WTC11 (cell line): ENCODE measurements at regions not wholly inside any gene's neighbourhood (a gene's known extent, or its start where the extent isn't known, plus 50 kb on each side); places are given as distances from the start of the nearest gene placed in this dataset.

Source experiments
- ATAC-seq: fragments of 200-7000 bp; cut with Tn5 transposase; 2 replicates; pipeline ENCODE4 v1.10.0; 2021; ENCODE audit warnings: mild to moderate bottlenecking, moderate library complexity
- CTCF ChIA-PET: fragments of 300-600 bp; sonication (Branson Sonifier 250); formaldehyde crosslinking; loops from one replicate; lab custom pipeline; 2021; ENCODE audit warnings: antibody characterized with exemption; lab: Charles Lee
- POLR2A ChIA-PET: fragments of 350-600 bp; sonication (Branson Sonifier 250); formaldehyde crosslinking; loops from one replicate; lab custom pipeline; 2021; ENCODE audit warnings: antibody characterized with exemption; lab: Charles Lee
- DNase-seq: peaks from one replicate; pipeline ENCODE4 v3.0.0; 2021; ENCODE audit warnings: low spot score
- H3K27ac Mint-ChIP-seq: 2 replicates; pipeline ENCODE4 v1.8.0; 2021; ENCODE audit warnings: mixed read lengths
- H3K27me3 Mint-ChIP-seq: 2 replicates; pipeline ENCODE4 v1.8.0; 2021; ENCODE audit warnings: low read depth, mild to moderate bottlenecking, moderate library complexity, mixed read lengths
- H3K36me3 Mint-ChIP-seq: 2 replicates; pipeline ENCODE4 v1.8.0; 2021; ENCODE audit warnings: mixed read lengths
- H3K4me1 Mint-ChIP-seq: 2 replicates; pipeline ENCODE4 v1.8.0; 2022; ENCODE audit warnings: mixed read lengths
- H3K4me3 Mint-ChIP-seq: 2 replicates; pipeline ENCODE4 v1.8.0; 2021; ENCODE audit warnings: mild to moderate bottlenecking, moderate library complexity, mixed read lengths
- H3K9me3 Mint-ChIP-seq: 2 replicates; pipeline ENCODE4 v1.8.0; 2021; ENCODE audit warnings: mixed read lengths
- CBFB ChIP-seq: sonication (generic); formaldehyde crosslinking; IDR thresholded peaks from 2 replicates; pipeline ENCODE4 v1.8.1; 2022; ENCODE audit warnings: mild to moderate bottlenecking, low read depth, missing genetic modification reagents
- ELF4 ChIP-seq: sonication (generic); formaldehyde crosslinking; IDR thresholded peaks from 2 replicates; pipeline ENCODE4 v1.8.1; 2022; ENCODE audit warnings: low read depth, mild to moderate bottlenecking, moderate library complexity, missing genetic modification reagents
- ETV6 ChIP-seq: sonication (generic); formaldehyde crosslinking; IDR thresholded peaks from 2 replicates; pipeline ENCODE4 v1.8.1; 2022; ENCODE audit warnings: mild to moderate bottlenecking, missing genetic modification reagents
- GTF2I ChIP-seq: fragments of 250-450 bp; sonication (Bioruptor Pico); conservative IDR thresholded peaks from 2 replicates; pipeline ENCODE4 v1.4.0; 2021; ENCODE audit warnings: mild to moderate bottlenecking
- TCF7 ChIP-seq: sonication (generic); formaldehyde crosslinking; IDR thresholded peaks from 2 replicates; pipeline ENCODE4 v1.8.0; 2022; ENCODE audit warnings: mild to moderate bottlenecking, low read depth, missing genetic modification reagents, moderate library complexity
- ZBTB21 ChIP-seq: sonication (generic); formaldehyde crosslinking; IDR thresholded peaks from 2 replicates; pipeline ENCODE4 v1.8.1; 2023; ENCODE audit warnings: mild to moderate bottlenecking, missing genetic modification reagents, borderline replicate concordance
- ZNF138 ChIP-seq: sonication (generic); formaldehyde crosslinking; conservative IDR thresholded peaks from 2 replicates; pipeline ENCODE4 v1.8.1; 2022; ENCODE audit warnings: mild to moderate bottlenecking, moderate library complexity, missing genetic modification reagents
- ZNF396 ChIP-seq: fragments of 250-450 bp; sonication (Bioruptor Pico); IDR thresholded peaks from 2 replicates; pipeline ENCODE4 v1.8.0; 2021; ENCODE audit warnings: mild to moderate bottlenecking, moderate library complexity, borderline replicate concordance
- TF ChIP-seq, protein P1 (sequence below): fragments of 200-600 bp; IDR thresholded peaks from 2 replicates; pipeline ENCODE4 v1.8.0; 2022; ENCODE audit warnings: antibody characterized with exemption
- TF ChIP-seq, protein P2 (sequence below): sonication (generic); formaldehyde crosslinking; IDR thresholded peaks from 2 replicates; pipeline ENCODE4 v1.8.0; 2022; ENCODE audit warnings: mild to moderate bottlenecking, missing genetic modification reagents
- TF ChIP-seq, protein P3 (sequence below): fragments of 250-450 bp; sonication (Bioruptor Pico); IDR thresholded peaks from 2 replicates; pipeline ENCODE4 v1.9.0; 2021; ENCODE audit warnings: mild to moderate bottlenecking, borderline replicate concordance
- TF ChIP-seq, protein P4 (sequence below): sonication (generic); formaldehyde crosslinking; conservative IDR thresholded peaks from 2 replicates; pipeline ENCODE4 v1.8.1; 2022; ENCODE audit warnings: mild to moderate bottlenecking, missing genetic modification reagents
- TF ChIP-seq, protein P5 (sequence below): sonication (generic); formaldehyde crosslinking; IDR thresholded peaks from 2 replicates; pipeline ENCODE4 v1.8.1; 2023; ENCODE audit warnings: mild to moderate bottlenecking, missing genetic modification reagents
- TF ChIP-seq, protein P6 (sequence below): sonication (generic); formaldehyde crosslinking; IDR thresholded peaks from 2 replicates; pipeline ENCODE4 v1.8.1; 2022; ENCODE audit warnings: mild to moderate bottlenecking, moderate library complexity, missing genetic modification reagents

DNA sequence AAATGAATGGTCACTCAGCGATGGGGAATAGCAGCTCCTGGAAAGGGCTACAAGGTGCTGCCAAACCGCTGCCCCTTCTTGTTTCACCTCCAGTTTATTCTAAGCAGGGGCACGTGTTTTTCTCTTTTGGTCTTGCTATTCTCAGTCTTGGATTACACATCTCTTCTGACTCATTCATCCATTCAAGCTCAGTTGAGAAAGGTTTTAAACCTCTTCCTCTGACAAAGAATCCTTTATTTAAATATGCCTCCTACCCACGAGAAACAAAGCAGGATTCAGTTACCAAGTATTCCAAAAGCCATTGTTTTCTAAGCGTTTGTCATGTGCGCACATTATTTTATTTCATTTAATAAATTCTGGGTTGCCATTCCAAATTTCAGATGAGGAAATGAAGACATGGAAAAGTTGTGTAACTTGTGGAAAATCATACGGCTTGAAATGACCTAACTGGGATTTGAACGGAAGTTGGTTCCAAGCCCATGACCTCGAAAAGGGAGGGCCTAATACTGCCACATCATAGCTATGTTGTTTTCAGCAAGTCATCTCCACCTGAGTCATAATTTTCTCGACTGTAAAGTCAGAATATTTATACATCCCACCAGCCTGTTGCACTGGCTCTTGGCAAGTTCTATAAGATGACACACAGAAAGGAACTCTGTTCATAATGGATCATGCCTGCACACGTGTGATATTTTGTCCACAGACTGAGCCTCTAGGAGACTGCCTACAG lies 292.0 kb upstream of the SLCO3A1 start:
- DNase-seq, result no peak
- CTCF ChIA-PET, result no interaction called here
- no peak for TF ChIP-seq GTF2I (CRISPR knock-in tag)
- TF ChIP-seq, protein P1, sequence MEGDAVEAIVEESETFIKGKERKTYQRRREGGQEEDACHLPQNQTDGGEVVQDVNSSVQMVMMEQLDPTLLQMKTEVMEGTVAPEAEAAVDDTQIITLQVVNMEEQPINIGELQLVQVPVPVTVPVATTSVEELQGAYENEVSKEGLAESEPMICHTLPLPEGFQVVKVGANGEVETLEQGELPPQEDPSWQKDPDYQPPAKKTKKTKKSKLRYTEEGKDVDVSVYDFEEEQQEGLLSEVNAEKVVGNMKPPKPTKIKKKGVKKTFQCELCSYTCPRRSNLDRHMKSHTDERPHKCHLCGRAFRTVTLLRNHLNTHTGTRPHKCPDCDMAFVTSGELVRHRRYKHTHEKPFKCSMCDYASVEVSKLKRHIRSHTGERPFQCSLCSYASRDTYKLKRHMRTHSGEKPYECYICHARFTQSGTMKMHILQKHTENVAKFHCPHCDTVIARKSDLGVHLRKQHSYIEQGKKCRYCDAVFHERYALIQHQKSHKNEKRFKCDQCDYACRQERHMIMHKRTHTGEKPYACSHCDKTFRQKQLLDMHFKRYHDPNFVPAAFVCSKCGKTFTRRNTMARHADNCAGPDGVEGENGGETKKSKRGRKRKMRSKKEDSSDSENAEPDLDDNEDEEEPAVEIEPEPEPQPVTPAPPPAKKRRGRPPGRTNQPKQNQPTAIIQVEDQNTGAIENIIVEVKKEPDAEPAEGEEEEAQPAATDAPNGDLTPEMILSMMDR, result no peak
- TF ChIP-seq, protein P2, sequence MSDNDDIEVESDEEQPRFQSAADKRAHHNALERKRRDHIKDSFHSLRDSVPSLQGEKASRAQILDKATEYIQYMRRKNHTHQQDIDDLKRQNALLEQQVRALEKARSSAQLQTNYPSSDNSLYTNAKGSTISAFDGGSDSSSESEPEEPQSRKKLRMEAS (CRISPR knock-in tag), result no peak
- TF ChIP-seq ELF4 (CRISPR knock-in tag), result no peak
- TF ChIP-seq, protein P3, sequence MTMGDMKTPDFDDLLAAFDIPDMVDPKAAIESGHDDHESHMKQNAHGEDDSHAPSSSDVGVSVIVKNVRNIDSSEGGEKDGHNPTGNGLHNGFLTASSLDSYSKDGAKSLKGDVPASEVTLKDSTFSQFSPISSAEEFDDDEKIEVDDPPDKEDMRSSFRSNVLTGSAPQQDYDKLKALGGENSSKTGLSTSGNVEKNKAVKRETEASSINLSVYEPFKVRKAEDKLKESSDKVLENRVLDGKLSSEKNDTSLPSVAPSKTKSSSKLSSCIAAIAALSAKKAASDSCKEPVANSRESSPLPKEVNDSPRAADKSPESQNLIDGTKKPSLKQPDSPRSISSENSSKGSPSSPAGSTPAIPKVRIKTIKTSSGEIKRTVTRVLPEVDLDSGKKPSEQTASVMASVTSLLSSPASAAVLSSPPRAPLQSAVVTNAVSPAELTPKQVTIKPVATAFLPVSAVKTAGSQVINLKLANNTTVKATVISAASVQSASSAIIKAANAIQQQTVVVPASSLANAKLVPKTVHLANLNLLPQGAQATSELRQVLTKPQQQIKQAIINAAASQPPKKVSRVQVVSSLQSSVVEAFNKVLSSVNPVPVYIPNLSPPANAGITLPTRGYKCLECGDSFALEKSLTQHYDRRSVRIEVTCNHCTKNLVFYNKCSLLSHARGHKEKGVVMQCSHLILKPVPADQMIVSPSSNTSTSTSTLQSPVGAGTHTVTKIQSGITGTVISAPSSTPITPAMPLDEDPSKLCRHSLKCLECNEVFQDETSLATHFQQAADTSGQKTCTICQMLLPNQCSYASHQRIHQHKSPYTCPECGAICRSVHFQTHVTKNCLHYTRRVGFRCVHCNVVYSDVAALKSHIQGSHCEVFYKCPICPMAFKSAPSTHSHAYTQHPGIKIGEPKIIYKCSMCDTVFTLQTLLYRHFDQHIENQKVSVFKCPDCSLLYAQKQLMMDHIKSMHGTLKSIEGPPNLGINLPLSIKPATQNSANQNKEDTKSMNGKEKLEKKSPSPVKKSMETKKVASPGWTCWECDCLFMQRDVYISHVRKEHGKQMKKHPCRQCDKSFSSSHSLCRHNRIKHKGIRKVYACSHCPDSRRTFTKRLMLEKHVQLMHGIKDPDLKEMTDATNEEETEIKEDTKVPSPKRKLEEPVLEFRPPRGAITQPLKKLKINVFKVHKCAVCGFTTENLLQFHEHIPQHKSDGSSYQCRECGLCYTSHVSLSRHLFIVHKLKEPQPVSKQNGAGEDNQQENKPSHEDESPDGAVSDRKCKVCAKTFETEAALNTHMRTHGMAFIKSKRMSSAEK (CRISPR knock-in tag), result no peak
- no peak for TF ChIP-seq TCF7 (CRISPR knock-in tag)
- no peak for TF ChIP-seq ZNF138 (CRISPR knock-in tag)
- TF ChIP-seq ETV6 (CRISPR knock-in tag), result no peak
- POLR2A ChIA-PET, result no interaction called here
- Mint-ChIP-seq H3K4me3 (no peak overlapping the region), H3K27ac (no peak overlapping the region), H3K4me1 (peaks cover 16% of the 10 kb centered on the region), H3K27me3 (no peaks in the 10 kb centered on the region), H3K36me3 (no peaks in the 10 kb centered on the region), H3K9me3 (no peaks in the 10 kb centered on the region)
- ATAC-seq, result no peak

DNA sequence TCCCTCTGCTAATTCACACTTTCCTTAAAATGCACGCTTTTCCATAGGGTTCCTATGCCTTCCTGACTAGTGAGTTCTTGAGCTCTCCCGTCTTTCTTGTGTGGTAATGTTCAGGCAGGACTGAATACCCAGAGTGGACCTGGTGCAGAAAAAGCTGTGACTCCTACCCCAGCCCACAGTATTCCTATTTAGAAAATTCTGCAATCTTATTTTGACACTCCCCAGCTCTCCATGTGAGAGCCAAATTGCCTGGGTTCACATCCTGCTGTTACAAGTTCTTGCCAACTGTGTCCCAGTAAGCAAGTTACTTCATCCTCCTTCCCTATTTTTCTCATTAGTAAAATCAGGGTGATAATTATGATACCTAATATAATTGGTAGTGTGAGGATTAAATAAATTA lies 290.8 kb upstream of the SLCO3A1 start:
- TF ChIP-seq, protein P4, sequence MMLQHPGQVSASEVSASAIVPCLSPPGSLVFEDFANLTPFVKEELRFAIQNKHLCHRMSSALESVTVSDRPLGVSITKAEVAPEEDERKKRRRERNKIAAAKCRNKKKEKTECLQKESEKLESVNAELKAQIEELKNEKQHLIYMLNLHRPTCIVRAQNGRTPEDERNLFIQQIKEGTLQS (CRISPR knock-in tag), result no peak
- TF ChIP-seq, protein P5, sequence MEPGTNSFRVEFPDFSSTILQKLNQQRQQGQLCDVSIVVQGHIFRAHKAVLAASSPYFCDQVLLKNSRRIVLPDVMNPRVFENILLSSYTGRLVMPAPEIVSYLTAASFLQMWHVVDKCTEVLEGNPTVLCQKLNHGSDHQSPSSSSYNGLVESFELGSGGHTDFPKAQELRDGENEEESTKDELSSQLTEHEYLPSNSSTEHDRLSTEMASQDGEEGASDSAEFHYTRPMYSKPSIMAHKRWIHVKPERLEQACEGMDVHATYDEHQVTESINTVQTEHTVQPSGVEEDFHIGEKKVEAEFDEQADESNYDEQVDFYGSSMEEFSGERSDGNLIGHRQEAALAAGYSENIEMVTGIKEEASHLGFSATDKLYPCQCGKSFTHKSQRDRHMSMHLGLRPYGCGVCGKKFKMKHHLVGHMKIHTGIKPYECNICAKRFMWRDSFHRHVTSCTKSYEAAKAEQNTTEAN (CRISPR knock-in tag), result no peak
- no peak for TF ChIP-seq ZNF396 (CRISPR knock-in tag)
- TF ChIP-seq CBFB, result no peak
- TF ChIP-seq, protein P6, sequence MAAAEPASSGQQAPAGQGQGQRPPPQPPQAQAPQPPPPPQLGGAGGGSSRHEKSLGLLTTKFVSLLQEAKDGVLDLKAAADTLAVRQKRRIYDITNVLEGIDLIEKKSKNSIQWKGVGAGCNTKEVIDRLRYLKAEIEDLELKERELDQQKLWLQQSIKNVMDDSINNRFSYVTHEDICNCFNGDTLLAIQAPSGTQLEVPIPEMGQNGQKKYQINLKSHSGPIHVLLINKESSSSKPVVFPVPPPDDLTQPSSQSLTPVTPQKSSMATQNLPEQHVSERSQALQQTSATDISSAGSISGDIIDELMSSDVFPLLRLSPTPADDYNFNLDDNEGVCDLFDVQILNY (CRISPR knock-in tag), result no peak
- TF ChIP-seq ZBTB21 (CRISPR knock-in tag), result no peak
- ChIA-PET POLR2A (no interaction called here), CTCF (no interaction called here)

More for the DNA sequence above, 290.8 kb upstream of the SLCO3A1 start:
- peaks cover 12% of the 10 kb centered on the region for H3K4me1 Mint-ChIP-seq
- no peak for DNase-seq
- no peaks in the 10 kb centered on the region for H3K36me3 Mint-ChIP-seq
- no peaks in the 10 kb centered on the region for H3K9me3 Mint-ChIP-seq
- no peak overlapping the region for H3K27ac Mint-ChIP-seq
- H3K4me3 Mint-ChIP-seq, result no peak overlapping the region
- ATAC-seq, result no peak
- H3K27me3 Mint-ChIP-seq, result no peaks in the 10 kb centered on the region
